ENCODE measurements at regions not wholly inside any gene's neighbourhood (a gene's known extent, or its start where the extent isn't known, plus 50 kb on each side); places are given as distances from the start of the nearest gene placed in this dataset.

- TF ChIP-seq STAT6 (CRISPR knock-in tag; conservative IDR thresholded peaks at IDR 0.05; ENCODE audit: low read depth) (no peak), GTF2I (CRISPR knock-in tag; conservative IDR thresholded peaks at IDR 0.05) (no peak), NR2C2 (CRISPR knock-in tag; IDR thresholded peaks at IDR 0.05) (no peak)
Measured at GRCh38 chr4:60365176-60365575, 835.0 kb upstream of the ADGRL3 start (continued).

GRCh38 chr4:60366661-60367060, 833.5 kb upstream of the ADGRL3 start:
- ATAC-seq (no peak), DNase-seq (ENCODE audit: low spot score) (no peak)
- ChIA-PET POLR2A (no interaction called here), CTCF (no interaction called here)
- H3K9me3 Mint-ChIP-seq: no peaks in the 10 kb centered on the region
- no peak for TF ChIP-seq ZNF396 (CRISPR knock-in tag; IDR thresholded peaks at IDR 0.05; ENCODE audit: borderline replicate concordance)
- TF ChIP-seq ZNF532 (CRISPR knock-in tag; IDR thresholded peaks at IDR 0.05; ENCODE audit: borderline replicate concordance): no peak
- TF ChIP-seq TCF7 (CRISPR knock-in tag; IDR thresholded peaks at IDR 0.05; ENCODE audit: low read depth): no peak
- TF ChIP-seq ZNF317 (CRISPR knock-in tag; IDR thresholded peaks at IDR 0.05; ENCODE audit: borderline replicate concordance, low read depth): no peak
- no peak for TF ChIP-seq ZNF512 (CRISPR knock-in tag; IDR thresholded peaks at IDR 0.05; ENCODE audit: borderline replicate concordance)
- TF ChIP-seq TP53 (CRISPR knock-in tag; IDR thresholded peaks at IDR 0.05): no peak
- TF ChIP-seq IRF1 (CRISPR knock-in tag; IDR thresholded peaks at IDR 0.05): no peak
- TF ChIP-seq JUN (CRISPR knock-in tag; IDR thresholded peaks at IDR 0.05): no peak
- TF ChIP-seq AR (CRISPR knock-in tag; IDR thresholded peaks at IDR 0.05): no peak
- no peak for TF ChIP-seq E2F4 (CRISPR knock-in tag; IDR thresholded peaks at IDR 0.05; ENCODE audit: borderline replicate concordance, low read depth)
- no peak for TF ChIP-seq FOXJ3 (CRISPR knock-in tag; IDR thresholded peaks at IDR 0.05; ENCODE audit: borderline replicate concordance)
- no peak for TF ChIP-seq STAT6 (CRISPR knock-in tag; conservative IDR thresholded peaks at IDR 0.05; ENCODE audit: low read depth)
- no peak for TF ChIP-seq MAX (CRISPR knock-in tag; IDR thresholded peaks at IDR 0.05)
- H3K4me3 Mint-ChIP-seq: no peak overlapping the region
- H3K27ac Mint-ChIP-seq: no peak overlapping the region
- H3K27me3 Mint-ChIP-seq (ENCODE audit: low read depth): no peaks in the 10 kb centered on the region
- no peaks in the 10 kb centered on the region for H3K36me3 Mint-ChIP-seq
- peaks cover 19% of the 10 kb centered on the region for H3K4me1 Mint-ChIP-seq

Measured in WTC11 (cell line).